B cell (primary cell): ENCODE measurements at regions not wholly inside any gene's neighbourhood (a gene's known extent, or its start where the extent isn't known, plus 50 kb on each side); places are given as distances from the start of the nearest gene placed in this dataset.

Source experiments
- ATAC-seq: fragments of 200-7000 bp; cut with Tn5 transposase; one replicate; pipeline ENCODE4 v1.10.0; 2021; ENCODE audit warnings: low read depth, mild to moderate bottlenecking, moderate number of reproducible peaks, moderate library complexity
- CTCF ChIA-PET: fragments of 350-600 bp; sonication (Branson Sonifier 250); formaldehyde crosslinking; loops from one replicate; lab custom pipeline; 2021; ENCODE audit warnings: antibody characterized with exemption, inconsistent platforms; lab: Charles Lee
- POLR2A ChIA-PET: fragments of 350-600 bp; sonication (Branson Sonifier 250); formaldehyde crosslinking; loops from one replicate; lab custom pipeline; 2021; ENCODE audit warnings: antibody characterized with exemption; lab: Charles Lee
- DNase-seq: peaks from one replicate; pipeline ENCODE4 v3.0.0; 2013
- H2AFZ ChIP-seq: 2 replicates; pipeline ENCODE4 v1.6.1; 2012; ENCODE audit warnings: mild to moderate bottlenecking, low read depth, low read length; ENCODE audit not compliant: insufficient read depth, poor library complexity, severe bottlenecking
- H3K27ac ChIP-seq, 2 donors: 1 replicate in 1 of 2; 2 replicates in 1 of 2; pipeline ENCODE4 v1.5.1; 2012 to 2013; ENCODE audit warnings: low read length in 2 of 2, mild to moderate bottlenecking in 2 of 2, moderate library complexity in 1 of 2
- H3K27me3 ChIP-seq, 4 experiments: fragments of 200-600 bp in 1 of 4; sonication (generic) in 1 of 4; replicated peaks in 1 of 4; 1 replicate in 2 of 4; 2 replicates in 2 of 4; pipeline versions ENCODE4 v1.6.1 to v1.7.0; 2013 to 2016; ENCODE audit warnings: low read length in 3 of 4, mild to moderate bottlenecking in 2 of 4, mixed read lengths in 1 of 4, moderate library complexity in 1 of 4; ENCODE audit not compliant: insufficient read depth in 4 of 4, control insufficient read depth in 3 of 4; ENCODE audit errors: control extremely low read depth in 1 of 4
- H3K36me3 ChIP-seq, 2 experiments: replicated peaks in 1 of 2; 1 replicate in 1 of 2; 2 replicates in 1 of 2; pipeline versions ENCODE4 v1.6.1 to v1.7.1; 2013; ENCODE audit warnings: low read length in 1 of 2; ENCODE audit not compliant: insufficient read depth in 2 of 2, control insufficient read depth in 1 of 2; ENCODE audit errors: control extremely low read depth in 1 of 2, extremely low read depth in 1 of 2
- H3K4me1 ChIP-seq, 2 donors: fragments of 200-600 bp in 1 of 2; sonication (generic) in 1 of 2; 1 replicate in 1 of 2; 2 replicates in 1 of 2; pipeline versions ENCODE4 v1.5.1 to v1.6.1; 2013 to 2017; ENCODE audit warnings: low read length in 2 of 2; ENCODE audit not compliant: control insufficient read depth in 2 of 2, insufficient read depth in 2 of 2
- H3K4me2 ChIP-seq: replicated peaks from 2 replicates; pipeline ENCODE3; 2012; ENCODE audit warnings: mild to moderate bottlenecking, low read depth, low read length; ENCODE audit not compliant: poor library complexity, severe bottlenecking
- H3K4me3 ChIP-seq, 5 experiments: fragments of 200-600 bp in 1 of 5; sonication (generic) in 1 of 5; 1 replicate in 3 of 5; 2 replicates in 2 of 5; pipeline versions ENCODE4 v1.5.1 to v1.7.0; 2011 to 2016; ENCODE audit warnings: low read length in 4 of 5, mild to moderate bottlenecking in 4 of 5, low read depth in 2 of 5, control low read depth in 1 of 5, moderate library complexity in 1 of 5; ENCODE audit not compliant: insufficient read depth in 1 of 5; ENCODE audit errors: control extremely low read depth in 1 of 5, extremely low read depth in 1 of 5
- H3K79me2 ChIP-seq: fragments of 200-600 bp; sonication (generic); one replicate; pipeline ENCODE4 v1.6.0; 2016; ENCODE audit warnings: low read length; ENCODE audit not compliant: control insufficient read depth, insufficient read depth
- H3K9ac ChIP-seq: fragments of 200-600 bp; sonication (generic); 2 replicates; pipeline ENCODE4 v1.6.1; 2017; ENCODE audit warnings: mild to moderate bottlenecking, low read length, moderate library complexity
- H3K9me3 ChIP-seq, 3 donors: one replicate each; pipeline versions ENCODE4 v1.6.1 to v1.7.1; 2013; ENCODE audit warnings: low read length in 2 of 3; ENCODE audit not compliant: control insufficient read depth in 2 of 3, insufficient read depth in 1 of 3; ENCODE audit errors: control extremely low read depth in 1 of 3
- H4K20me1 ChIP-seq: 2 replicates; pipeline ENCODE4 v1.6.0; 2012; ENCODE audit warnings: mild to moderate bottlenecking, low read length; ENCODE audit not compliant: insufficient read depth, control insufficient read depth, poor library complexity, severe bottlenecking
- H3K27ac Mint-ChIP-seq: one replicate; pipeline ENCODE4 v1.8.0; 2021; ENCODE audit warnings: mixed read lengths
- H3K27me3 Mint-ChIP-seq: one replicate; pipeline ENCODE4 v1.8.0; 2021; ENCODE audit warnings: mixed read lengths
- H3K4me1 Mint-ChIP-seq: one replicate; pipeline ENCODE4 v1.8.0; 2021; ENCODE audit warnings: mixed read lengths
- H3K4me3 Mint-ChIP-seq: one replicate; pipeline ENCODE4 v1.8.0; 2021; ENCODE audit warnings: mixed read lengths
- H3K9me3 Mint-ChIP-seq: one replicate; pipeline ENCODE4 v1.8.0; 2022; ENCODE audit warnings: mixed read lengths; ENCODE audit not compliant: insufficient read depth
- CTCF ChIP-seq: fragments of 200-600 bp; IDR thresholded peaks from one replicate; pipeline ENCODE4 v1.8.0; 2022; ENCODE audit warnings: antibody characterized with exemption, mild to moderate bottlenecking
- EZH2 ChIP-seq: IDR thresholded peaks from 2 replicates; pipeline ENCODE4 v1.6.1; 2012; ENCODE audit warnings: borderline replicate concordance, low read depth, mild to moderate bottlenecking, moderate library complexity, low read length; ENCODE audit not compliant: insufficient read depth, poor library complexity, severe bottlenecking
- WGBS: methylation state at CpG from one replicate; pipeline ENCODE4 v1.1.5; 2013; ENCODE audit warnings: missing lambda C conversion rate; ENCODE audit not compliant: insufficient coverage; 5-methylcytosine and 5-hydroxymethylcytosine counted together
- intact Hi-C: fragments of 100-400 bp; cut with micrococcal nuclease; formaldehyde crosslinking; loops from one replicate; pipeline ENCODE4 v1.10.0; 2022

GRCh38 chr6:91654357-91654756 is 1067.5 kb upstream of the MAP3K7 start:
- no peak overlapping the region for H3K27ac Mint-ChIP-seq
- H3K9me3 Mint-ChIP-seq: no peaks in the 10 kb centered on the region
- ChIA-PET POLR2A (no interaction called here), CTCF (no interaction called here)
- no peaks in the 10 kb centered on the region for H3K36me3 ChIP-seq
- H3K27ac ChIP-seq: no peak overlapping the region
- no peaks in the 10 kb centered on the region for H3K9me3 ChIP-seq
- H3K4me3 Mint-ChIP-seq: no peak overlapping the region
- intact Hi-C loops: no loop called here
- H3K4me1 ChIP-seq: no peaks in the 10 kb centered on the region
- 44% methylated on average over 3 of the region's 3 CpGs for WGBS
- H2AFZ ChIP-seq: no peak overlapping the region
- no peak overlapping the region for H3K9ac ChIP-seq
- TF ChIP-seq EZH2 (no peak), CTCF (no peak)
- H3K4me3 ChIP-seq: no peak overlapping the region
- H3K79me2 ChIP-seq: no peaks in the 10 kb centered on the region
- H3K4me1 Mint-ChIP-seq: no peaks in the 10 kb centered on the region
- ATAC-seq (no peak), DNase-seq (no peak)
- no peak overlapping the region for H3K4me2 ChIP-seq
- H3K27me3 ChIP-seq: no peaks in the 10 kb centered on the region
- H3K27me3 Mint-ChIP-seq: no peaks in the 10 kb centered on the region
- H4K20me1 ChIP-seq: no peaks in the 10 kb centered on the region

GRCh38 chr6:91653895-91654294 is 1067.0 kb upstream of the MAP3K7 start:
- Histone ChIP-seq H3K4me3 (no peak overlapping the region), H3K9me3 (no peaks in the 10 kb centered on the region), H3K4me2 (no peak overlapping the region), H3K36me3 (no peaks in the 10 kb centered on the region), H3K27me3 (no peaks in the 10 kb centered on the region), H2AFZ (no peak overlapping the region), H3K27ac (no peak overlapping the region), H3K9ac (no peak overlapping the region), H4K20me1 (no peaks in the 10 kb centered on the region), H3K4me1 (no peaks in the 10 kb centered on the region), H3K79me2 (no peaks in the 10 kb centered on the region)
- Mint-ChIP-seq H3K4me1 (no peaks in the 10 kb centered on the region), H3K27ac (no peak overlapping the region), H3K9me3 (no peaks in the 10 kb centered on the region), H3K27me3 (no peaks in the 10 kb centered on the region), H3K4me3 (no peak overlapping the region)
- 47% methylated on average over 2 of the region's 5 CpGs for WGBS
- no peak for TF ChIP-seq EZH2
- no peak for TF ChIP-seq CTCF
- ATAC-seq: no peak
- intact Hi-C loops: no loop called here
- ChIA-PET CTCF (no interaction called here), POLR2A (no interaction called here)
- DNase-seq: no peak
